Peyer's patch (tissue), 4 donors: ENCODE measurements at regions not wholly inside any gene's neighbourhood (a gene's known extent, or its start where the extent isn't known, plus 50 kb on each side); places are given as distances from the start of the nearest gene placed in this dataset.
"Not testable (repeated sequence)": the region's sequence is repeated elsewhere in the genome, so short reads cannot be mapped to it uniquely, and the experiment has no call there.

ENCODE experiments used
- DNase-seq, 3 donors: peaks; one replicate each; pipeline ENCODE4 v3.0.0-alpha.2; 2017 to 2019
- H3K27ac ChIP-seq, 4 donors: fragments of 200-600 bp; sonication (generic); one replicate each; pipeline ENCODE4 v1.5.1; 2016 to 2019
- H3K27me3 ChIP-seq, 2 donors: fragments of 200-600 bp; sonication (generic); one replicate each; pipeline ENCODE4 v1.5.1; 2019
- H3K36me3 ChIP-seq, 3 donors: fragments of 200-600 bp; sonication (generic); one replicate each; pipeline ENCODE4 v1.5.1; 2016 to 2019
- H3K4me1 ChIP-seq, 4 donors: fragments of 200-600 bp; sonication (generic); one replicate each; pipeline ENCODE4 v1.5.1; 2016 to 2019
- H3K4me3 ChIP-seq, 4 donors: fragments of 200-600 bp; sonication (generic); 1 replicate in 3 of 4; 2 replicates in 1 of 4; pipeline ENCODE4 v1.5.1; 2016 to 2019; ENCODE audit warnings: mild to moderate bottlenecking in 1 of 4
- H3K9me3 ChIP-seq, 4 donors: fragments of 200-600 bp; sonication (generic); one replicate each; pipeline ENCODE4 v1.5.1; 2016 to 2019; ENCODE audit warnings: mild to moderate bottlenecking in 1 of 4
- POLR2A ChIP-seq, 2 donors: fragments of 450-650 bp; IDR thresholded peaks; one replicate each; pipeline ENCODE4 v1.5.1; 2017; ENCODE audit warnings: antibody characterized with exemption in 2 of 2, mild to moderate bottlenecking in 2 of 2, moderate library complexity in 2 of 2
- TF ChIP-seq, protein P1 (sequence below), 6 experiments: fragments of 450-650 bp in 4 of 6; fragments of 200-600 bp in 2 of 6; sonication (generic) in 1 of 6; IDR thresholded peaks; one replicate each; pipeline ENCODE4 v1.5.1; 2017 to 2019; ENCODE audit warnings: antibody characterized with exemption in 6 of 6, mild to moderate bottlenecking in 3 of 6, moderate library complexity in 1 of 6

DNA sequence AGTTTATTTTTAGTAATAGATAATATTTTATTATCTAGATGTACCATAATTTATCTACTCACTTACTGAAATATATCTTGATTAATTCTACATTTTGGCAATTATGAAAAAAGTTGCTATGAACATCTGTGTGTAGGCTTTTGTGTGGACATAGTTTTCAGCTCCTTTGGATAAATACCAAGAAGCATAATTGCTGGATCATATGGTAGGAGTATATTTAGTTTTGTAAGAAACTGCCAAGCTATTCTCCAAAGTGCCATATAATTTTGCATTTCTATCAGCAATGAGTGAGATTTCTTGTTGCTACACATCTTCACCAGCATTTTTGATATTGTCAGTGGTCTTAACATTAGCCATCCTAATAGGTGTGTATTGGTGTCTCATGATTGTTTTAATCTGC, 882.6 kb upstream of the GRIA3 start:
- no peak overlapping the region for H3K27ac ChIP-seq
- H3K9me3 ChIP-seq, result no peaks in the 10 kb centered on the region
- no peak for DNase-seq
- no peak overlapping the region for H3K4me3 ChIP-seq
- H3K36me3 ChIP-seq, result no peaks in the 10 kb centered on the region
- no peaks in the 10 kb centered on the region for H3K4me1 ChIP-seq
- TF ChIP-seq, protein P1, sequence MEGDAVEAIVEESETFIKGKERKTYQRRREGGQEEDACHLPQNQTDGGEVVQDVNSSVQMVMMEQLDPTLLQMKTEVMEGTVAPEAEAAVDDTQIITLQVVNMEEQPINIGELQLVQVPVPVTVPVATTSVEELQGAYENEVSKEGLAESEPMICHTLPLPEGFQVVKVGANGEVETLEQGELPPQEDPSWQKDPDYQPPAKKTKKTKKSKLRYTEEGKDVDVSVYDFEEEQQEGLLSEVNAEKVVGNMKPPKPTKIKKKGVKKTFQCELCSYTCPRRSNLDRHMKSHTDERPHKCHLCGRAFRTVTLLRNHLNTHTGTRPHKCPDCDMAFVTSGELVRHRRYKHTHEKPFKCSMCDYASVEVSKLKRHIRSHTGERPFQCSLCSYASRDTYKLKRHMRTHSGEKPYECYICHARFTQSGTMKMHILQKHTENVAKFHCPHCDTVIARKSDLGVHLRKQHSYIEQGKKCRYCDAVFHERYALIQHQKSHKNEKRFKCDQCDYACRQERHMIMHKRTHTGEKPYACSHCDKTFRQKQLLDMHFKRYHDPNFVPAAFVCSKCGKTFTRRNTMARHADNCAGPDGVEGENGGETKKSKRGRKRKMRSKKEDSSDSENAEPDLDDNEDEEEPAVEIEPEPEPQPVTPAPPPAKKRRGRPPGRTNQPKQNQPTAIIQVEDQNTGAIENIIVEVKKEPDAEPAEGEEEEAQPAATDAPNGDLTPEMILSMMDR (IDR thresholded peaks at IDR 0.05), result no peak
- no peak for TF ChIP-seq POLR2A (IDR thresholded peaks at IDR 0.05)
- no peaks in the 10 kb centered on the region for H3K27me3 ChIP-seq

DNA sequence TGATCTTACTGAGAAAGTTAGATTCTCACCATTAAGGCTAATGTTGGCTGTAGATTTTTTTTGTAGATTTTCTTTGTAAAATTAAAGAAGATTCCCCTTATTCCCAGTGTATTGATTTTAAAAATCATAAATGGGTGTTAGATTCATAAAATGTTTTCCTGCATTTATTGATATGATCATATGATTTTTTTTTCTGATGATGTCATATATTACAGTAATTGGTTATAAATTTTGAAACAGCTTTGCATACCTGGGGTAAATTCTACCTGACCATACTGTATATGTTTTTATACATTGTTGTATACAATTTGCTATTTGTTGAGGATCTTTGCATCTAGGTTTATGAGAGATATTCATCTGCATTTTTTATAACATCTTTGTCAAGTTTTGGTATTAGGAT, 880.3 kb upstream of the GRIA3 start:
- TF ChIP-seq POLR2A (IDR thresholded peaks at IDR 0.05), result no peak
- TF ChIP-seq, protein P1 (IDR thresholded peaks at IDR 0.05), result no peak
- DNase-seq, result no peak
- no peaks in the 10 kb centered on the region for H3K27me3 ChIP-seq

DNA sequence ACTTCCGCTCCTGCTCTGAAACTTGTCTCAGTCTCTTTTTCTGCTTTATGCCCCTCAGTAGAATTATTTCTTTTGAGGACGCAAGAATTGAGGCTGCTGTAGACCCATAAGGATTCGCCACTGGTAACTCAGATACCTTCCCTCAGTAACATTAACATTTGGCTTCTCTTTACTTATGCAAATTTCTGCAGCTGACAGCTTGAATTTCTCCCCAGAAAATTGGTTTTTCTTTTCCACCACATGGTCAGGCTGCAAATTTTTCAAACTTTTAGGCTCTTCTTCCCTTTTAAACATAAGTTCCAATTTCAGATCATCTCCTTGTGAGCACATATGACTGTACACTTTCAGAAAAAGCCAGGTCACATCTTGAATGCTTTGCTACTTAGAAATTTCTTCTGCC, 839.3 kb upstream of the GRIA3 start:
- DNase-seq, result no peak
- H3K27me3 ChIP-seq, result no peaks in the 10 kb centered on the region
- no peaks in the 10 kb centered on the region for H3K4me1 ChIP-seq
- no peaks in the 10 kb centered on the region for H3K36me3 ChIP-seq
- H3K4me3 ChIP-seq, result no peak overlapping the region
- no peaks in the 10 kb centered on the region for H3K9me3 ChIP-seq
- H3K27ac ChIP-seq, result no peak overlapping the region
- TF ChIP-seq POLR2A (IDR thresholded peaks at IDR 0.05), result no peak
- TF ChIP-seq, protein P1 (IDR thresholded peaks at IDR 0.05), result no peak

More for the DNA sequence above, 880.3 kb upstream of the GRIA3 start:
- Histone ChIP-seq H3K36me3 (no peaks in the 10 kb centered on the region), H3K4me1 (no peaks in the 10 kb centered on the region), H3K4me3 (no peak overlapping the region), H3K27ac (no peak overlapping the region), H3K9me3 (no peaks in the 10 kb centered on the region)

DNA sequence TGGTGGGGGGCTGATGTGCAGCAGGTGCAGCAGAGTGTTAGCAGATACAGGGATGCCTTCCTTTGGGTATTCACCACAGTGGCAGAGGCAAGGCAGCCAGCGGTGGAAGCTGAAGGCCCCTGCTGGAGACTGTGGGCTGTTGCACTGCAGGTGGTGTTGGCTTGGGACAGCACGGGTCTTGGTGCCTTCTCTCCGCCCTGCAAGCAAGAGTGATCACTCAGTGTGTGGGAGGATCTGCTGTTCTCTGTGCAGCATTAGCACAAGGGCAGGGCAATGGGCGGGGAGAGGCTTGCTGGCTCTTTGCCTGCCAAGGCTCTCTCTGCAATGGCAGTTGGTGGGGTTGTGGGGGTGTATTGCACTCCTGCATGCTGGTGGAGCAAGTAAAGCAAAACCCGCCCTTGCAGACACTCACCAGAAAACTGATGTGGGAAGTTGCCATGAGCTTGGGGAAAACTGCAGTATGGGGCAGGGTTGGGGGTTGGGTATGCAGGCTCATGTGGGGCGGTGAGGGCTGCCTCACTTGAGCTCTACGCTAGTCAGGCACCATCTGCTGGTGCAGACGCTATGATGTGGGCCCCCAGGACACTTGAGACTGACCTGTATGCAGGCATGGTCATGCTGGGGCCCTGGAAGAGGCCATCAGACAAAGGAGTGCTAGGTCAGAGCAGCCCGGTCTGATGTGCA, 820.8 kb upstream of the GRIA3 start:
- Histone ChIP-seq H3K9me3 (no peaks in the 10 kb centered on the region), H3K4me3 (no peak overlapping the region), H3K27ac (no peak overlapping the region), H3K4me1 (no peaks in the 10 kb centered on the region), H3K27me3 (no peaks in the 10 kb centered on the region), H3K36me3 (no peaks in the 10 kb centered on the region)
- no peak for DNase-seq
- TF ChIP-seq, protein P1 (IDR thresholded peaks at IDR 0.05), result no peak
- TF ChIP-seq POLR2A (IDR thresholded peaks at IDR 0.05), result no peak

DNA sequence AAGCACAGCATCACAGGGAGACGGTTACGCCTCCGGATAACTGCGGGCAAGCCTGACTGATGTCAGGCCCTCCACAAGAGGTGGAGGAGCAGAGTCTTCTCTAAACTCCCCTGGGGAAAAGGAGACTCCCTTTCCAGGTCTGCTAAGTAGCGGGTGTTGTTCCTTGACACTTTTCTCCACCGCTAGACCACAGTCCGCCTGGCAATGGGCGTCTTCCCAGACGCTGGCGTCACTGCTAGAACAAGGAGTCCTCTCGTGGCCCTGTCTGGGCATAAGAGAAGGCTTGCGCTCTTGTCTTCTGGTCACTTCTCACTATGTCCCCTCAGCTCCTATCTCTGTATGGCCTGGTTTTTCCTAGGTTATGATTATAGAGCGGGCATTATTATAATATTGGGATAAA, 808.5 kb upstream of the GRIA3 start:
- not testable (repeated sequence) for H3K4me3 ChIP-seq, DNase-seq, H3K9me3 ChIP-seq, H3K4me1 ChIP-seq, H3K36me3 ChIP-seq, H3K27me3 ChIP-seq, H3K27ac ChIP-seq

DNA sequence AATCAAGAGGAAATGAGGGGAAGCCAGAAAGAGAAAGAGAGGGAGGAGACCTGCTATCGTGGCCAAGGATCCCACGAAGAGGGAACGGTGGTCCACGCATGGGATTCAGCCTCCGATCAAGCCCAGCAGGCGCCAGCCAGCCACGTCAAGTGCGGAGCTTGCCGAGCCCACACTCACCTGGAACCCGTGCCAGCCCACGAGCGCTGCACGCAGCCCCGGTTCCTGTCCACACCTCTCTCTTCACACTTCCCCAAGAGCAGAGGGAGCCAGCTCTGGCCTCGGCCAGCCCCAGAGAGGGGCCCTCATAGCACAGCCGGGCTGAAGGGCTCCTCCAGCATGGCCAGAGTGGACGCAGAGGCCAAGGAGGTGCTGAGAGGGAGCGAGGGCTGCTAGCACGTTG, 795.1 kb upstream of the GRIA3 start:
- Histone ChIP-seq H3K4me3 (no peak overlapping the region), H3K9me3 (no peaks in the 10 kb centered on the region), H3K36me3 (no peaks in the 10 kb centered on the region), H3K27me3 (no peaks in the 10 kb centered on the region), H3K4me1 (no peaks in the 10 kb centered on the region), H3K27ac (no peak overlapping the region)
- TF ChIP-seq, protein P1 (IDR thresholded peaks at IDR 0.05), result no peak
- TF ChIP-seq POLR2A (IDR thresholded peaks at IDR 0.05), result no peak
- DNase-seq, result no peak
